ENCODE measurements at regions not wholly inside any gene's neighbourhood (a gene's known extent, or its start where the extent isn't known, plus 50 kb on each side); places are given as distances from the start of the nearest gene placed in this dataset.

DNA sequence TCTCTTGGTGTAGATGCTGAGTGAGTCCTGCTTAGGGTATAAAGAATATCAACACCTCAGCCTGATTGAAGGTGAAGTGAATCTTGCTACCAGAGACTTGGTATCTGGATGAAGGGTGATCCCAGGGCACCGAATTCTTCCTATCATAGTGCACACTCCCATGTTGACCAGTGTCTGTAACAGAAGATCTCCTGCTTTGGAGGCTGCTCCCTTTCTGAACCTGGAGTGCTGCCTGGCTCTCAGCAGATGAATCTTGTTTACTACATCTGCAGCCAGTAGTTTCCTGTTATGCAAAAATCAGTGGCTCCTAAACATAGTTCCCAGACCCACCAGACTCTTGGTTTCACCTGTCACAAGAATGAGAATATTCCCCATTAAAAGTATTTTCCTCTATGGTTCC is 191.7 kb upstream of the GK2 start:
- no peaks in the 10 kb centered on the region for H3K79me2 ChIP-seq (ENCODE audit: control insufficient read depth, insufficient read depth, low read length)
- H2AFZ ChIP-seq (ENCODE audit: low read length), result no peak overlapping the region
- no peak overlapping the region for H3K4me3 ChIP-seq (replicated peaks in 1 of 4; ENCODE audit: control extremely low read depth in 1 of 4, insufficient read depth in 1 of 4, low read depth in 3 of 4, low read length in 4 of 4)
- no peaks in the 10 kb centered on the region for H4K20me1 ChIP-seq (ENCODE audit: control insufficient read depth, extremely low read depth, insufficient read depth, low read length)
- H3K27ac ChIP-seq (ENCODE audit: insufficient read depth, low read length), result no peak overlapping the region
- H3K9me3 ChIP-seq (ENCODE audit: control insufficient read depth, insufficient read depth, low read depth, low read length), result no peaks in the 10 kb centered on the region
- H3K27me3 ChIP-seq (ENCODE audit: control insufficient read depth, insufficient read depth, low read length), result no peaks in the 10 kb centered on the region
- no peaks in the 10 kb centered on the region for H3K4me1 ChIP-seq (ENCODE audit: control insufficient read depth, extremely low read depth, insufficient read depth, low read length)
- no peaks in the 10 kb centered on the region for H3K36me3 ChIP-seq (ENCODE audit: control insufficient read depth, insufficient read depth, low read length)
- H3K9ac ChIP-seq (ENCODE audit: insufficient read depth, low read length), result no peak overlapping the region
- DNase-seq (ENCODE audit: low read depth in 2 of 2), result no peak
- TF ChIP-seq, protein P1, sequence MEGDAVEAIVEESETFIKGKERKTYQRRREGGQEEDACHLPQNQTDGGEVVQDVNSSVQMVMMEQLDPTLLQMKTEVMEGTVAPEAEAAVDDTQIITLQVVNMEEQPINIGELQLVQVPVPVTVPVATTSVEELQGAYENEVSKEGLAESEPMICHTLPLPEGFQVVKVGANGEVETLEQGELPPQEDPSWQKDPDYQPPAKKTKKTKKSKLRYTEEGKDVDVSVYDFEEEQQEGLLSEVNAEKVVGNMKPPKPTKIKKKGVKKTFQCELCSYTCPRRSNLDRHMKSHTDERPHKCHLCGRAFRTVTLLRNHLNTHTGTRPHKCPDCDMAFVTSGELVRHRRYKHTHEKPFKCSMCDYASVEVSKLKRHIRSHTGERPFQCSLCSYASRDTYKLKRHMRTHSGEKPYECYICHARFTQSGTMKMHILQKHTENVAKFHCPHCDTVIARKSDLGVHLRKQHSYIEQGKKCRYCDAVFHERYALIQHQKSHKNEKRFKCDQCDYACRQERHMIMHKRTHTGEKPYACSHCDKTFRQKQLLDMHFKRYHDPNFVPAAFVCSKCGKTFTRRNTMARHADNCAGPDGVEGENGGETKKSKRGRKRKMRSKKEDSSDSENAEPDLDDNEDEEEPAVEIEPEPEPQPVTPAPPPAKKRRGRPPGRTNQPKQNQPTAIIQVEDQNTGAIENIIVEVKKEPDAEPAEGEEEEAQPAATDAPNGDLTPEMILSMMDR (conservative IDR thresholded peaks at IDR 0.05 in 1 of 2, IDR thresholded peaks at IDR 0.05 in 1 of 2; ENCODE audit: low read depth in 1 of 2, low read length in 2 of 2), result no peak
- TF ChIP-seq EZH2 (IDR thresholded peaks at IDR 0.05; ENCODE audit: low read length, missing control alignments), result no peak
- H3K4me2 ChIP-seq (ENCODE audit: extremely low read depth, insufficient read depth, low read length), result no peak overlapping the region

DNA sequence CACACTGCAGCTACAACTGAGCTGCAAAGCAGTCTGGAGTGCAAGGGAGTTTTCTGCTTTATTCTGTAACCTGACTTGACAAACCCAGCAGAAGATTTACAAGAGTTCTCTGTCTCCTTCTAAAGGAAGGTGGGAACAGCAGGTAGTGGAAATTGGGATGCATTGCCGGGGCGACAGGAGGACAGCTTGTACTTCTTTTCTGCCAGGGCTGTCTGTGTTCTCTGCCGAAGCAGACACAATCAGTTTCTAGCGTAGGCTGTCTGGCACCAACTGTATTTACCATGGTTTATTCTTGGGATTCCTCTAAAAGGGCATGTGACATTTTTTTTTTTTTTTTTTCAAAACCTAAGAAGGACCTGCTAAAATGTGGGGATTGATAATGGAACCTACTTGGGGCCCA is 190.8 kb upstream of the GK2 start:
- Histone ChIP-seq H3K4me1 (ENCODE audit: control insufficient read depth, extremely low read depth, insufficient read depth, low read length) (no peaks in the 10 kb centered on the region), H3K27me3 (ENCODE audit: control insufficient read depth, insufficient read depth, low read length) (no peaks in the 10 kb centered on the region), H3K4me3 (replicated peaks in 1 of 4; ENCODE audit: control extremely low read depth in 1 of 4, insufficient read depth in 1 of 4, low read depth in 3 of 4, low read length in 4 of 4) (no peak overlapping the region), H2AFZ (ENCODE audit: low read length) (no peak overlapping the region), H3K27ac (ENCODE audit: insufficient read depth, low read length) (no peak overlapping the region), H3K9ac (ENCODE audit: insufficient read depth, low read length) (no peak overlapping the region), H4K20me1 (ENCODE audit: control insufficient read depth, extremely low read depth, insufficient read depth, low read length) (no peaks in the 10 kb centered on the region), H3K79me2 (ENCODE audit: control insufficient read depth, insufficient read depth, low read length) (no peaks in the 10 kb centered on the region), H3K9me3 (ENCODE audit: control insufficient read depth, insufficient read depth, low read depth, low read length) (no peaks in the 10 kb centered on the region), H3K4me2 (ENCODE audit: extremely low read depth, insufficient read depth, low read length) (no peak overlapping the region), H3K36me3 (ENCODE audit: control insufficient read depth, insufficient read depth, low read length) (no peaks in the 10 kb centered on the region)
- DNase-seq (ENCODE audit: low read depth in 2 of 2), result no peak
- TF ChIP-seq, protein P1 (conservative IDR thresholded peaks at IDR 0.05 in 1 of 2, IDR thresholded peaks at IDR 0.05 in 1 of 2; ENCODE audit: low read depth in 1 of 2, low read length in 2 of 2), result no peak
- TF ChIP-seq EZH2 (IDR thresholded peaks at IDR 0.05; ENCODE audit: low read length, missing control alignments), result no peak

DNA sequence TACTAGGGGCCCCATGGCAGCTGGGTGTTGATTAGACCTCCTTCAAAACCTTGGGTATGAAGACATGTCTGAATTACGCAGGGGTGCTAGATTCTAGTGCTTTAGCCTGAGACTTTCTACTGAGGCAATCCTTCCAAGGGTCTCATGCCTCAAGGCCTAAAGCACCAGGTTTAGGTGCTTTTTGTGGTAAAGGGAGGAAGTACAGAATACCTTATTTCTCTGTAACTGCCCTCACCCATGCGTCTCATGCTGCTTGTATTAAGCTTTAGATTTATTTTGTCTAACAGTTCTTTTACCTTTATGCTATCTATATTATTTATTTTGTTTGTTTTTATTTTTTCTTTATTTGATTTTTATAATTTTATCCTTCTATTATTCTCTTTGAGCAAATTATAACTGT is 190.2 kb upstream of the GK2 start:
- Histone ChIP-seq H3K4me1 (ENCODE audit: control insufficient read depth, extremely low read depth, insufficient read depth, low read length) (no peaks in the 10 kb centered on the region), H3K9ac (ENCODE audit: insufficient read depth, low read length) (no peak overlapping the region), H3K27ac (ENCODE audit: insufficient read depth, low read length) (no peak overlapping the region), H2AFZ (ENCODE audit: low read length) (no peak overlapping the region), H3K27me3 (ENCODE audit: control insufficient read depth, insufficient read depth, low read length) (no peaks in the 10 kb centered on the region), H3K9me3 (ENCODE audit: control insufficient read depth, insufficient read depth, low read depth, low read length) (no peaks in the 10 kb centered on the region), H3K79me2 (ENCODE audit: control insufficient read depth, insufficient read depth, low read length) (no peaks in the 10 kb centered on the region), H3K36me3 (ENCODE audit: control insufficient read depth, insufficient read depth, low read length) (no peaks in the 10 kb centered on the region), H4K20me1 (ENCODE audit: control insufficient read depth, extremely low read depth, insufficient read depth, low read length) (no peaks in the 10 kb centered on the region), H3K4me3 (replicated peaks in 1 of 4; ENCODE audit: control extremely low read depth in 1 of 4, insufficient read depth in 1 of 4, low read depth in 3 of 4, low read length in 4 of 4) (no peak overlapping the region), H3K4me2 (ENCODE audit: extremely low read depth, insufficient read depth, low read length) (no peak overlapping the region)
- DNase-seq (ENCODE audit: low read depth in 2 of 2), result no peak
- no peak for TF ChIP-seq EZH2 (IDR thresholded peaks at IDR 0.05; ENCODE audit: low read length, missing control alignments)
- TF ChIP-seq, protein P1 (conservative IDR thresholded peaks at IDR 0.05 in 1 of 2, IDR thresholded peaks at IDR 0.05 in 1 of 2; ENCODE audit: low read depth in 1 of 2, low read length in 2 of 2), result no peak
